K562 (cell line): ENCODE measurements at regions not wholly inside any gene's neighbourhood (a gene's known extent, or its start where the extent isn't known, plus 50 kb on each side); places are given as distances from the start of the nearest gene placed in this dataset.
A peak's percentile ranks its signal among the peaks of the same experiment; 100 is the strongest.

Source experiments
- ATAC-seq: fragments of 200-7000 bp; cut with Tn5 transposase; 3 replicates; pipeline ENCODE4 v1.9.1; 2020; ENCODE audit warnings: moderate library complexity
- BruUV-seq: library from RNA; stranded (reverse); fragments of 400-500 nt; replicated peaks from 2 replicates; lab custom pipeline; 2021; lab: Mats Ljungman, UMichigan
- CTCF ChIA-PET: fragments of 300-600 bp; formaldehyde crosslinking; extraction: SDS; loops from one replicate; lab custom pipeline; 2021; ENCODE audit warnings: low intra/inter-chr PET ratio; lab: Yijun Ruan, JAX
- POLR2A ChIA-PET: fragments of 300-600, 350-650 bp; sonication (Branson Sonifier 250); formaldehyde crosslinking; extraction: SDS; loops from one replicate; lab custom pipeline; 2021; ENCODE audit warnings: antibody characterized with exemption, inconsistent platforms; lab: Yijun Ruan, JAX
- DNase-seq, 4 experiments: peaks; one replicate each; pipeline versions ENCODE4 v3.0.0 to v3.0.0-alpha.2; 2011 to 2018; ENCODE audit warnings: low spot score in 3 of 4, mixed read lengths in 3 of 4; ENCODE audit errors: extremely low read depth in 1 of 4
- FAIRE-seq: peaks from 2 replicates; lab custom pipeline; 2011; peaks lifted over from hg19 to GRCh38; lab: Jason Lieb, UNC
- H2AFZ ChIP-seq: 2 replicates; pipeline ENCODE4 v1.6.0; 2011; ENCODE audit warnings: low read depth, low read length, control low read depth, inconsistent platforms
- H3K27ac ChIP-seq: fragments of 200-600 bp; 3 replicates; pipeline ENCODE4 v1.8.0; 2011; ENCODE audit warnings: low read depth, mild to moderate bottlenecking, control low read depth, inconsistent platforms, low read length, moderate library complexity, mixed read lengths; ENCODE audit errors: extremely low read depth
- H3K27me3 ChIP-seq, 2 experiments: fragments of 300-600 bp in 1 of 2; 2 replicates in 1 of 2; 3 replicates in 1 of 2; pipeline versions ENCODE4 v1.6.0 to v1.8.0; 2011; ENCODE audit warnings: inconsistent platforms in 2 of 2, low read length in 2 of 2, mild to moderate bottlenecking in 1 of 2, mixed read lengths in 1 of 2, moderate library complexity in 1 of 2; ENCODE audit not compliant: control insufficient read depth in 2 of 2, insufficient read depth in 2 of 2
- H3K36me3 ChIP-seq: fragments of 300-600 bp; 3 replicates; pipeline ENCODE4 v1.8.0; 2011; ENCODE audit warnings: mild to moderate bottlenecking, low read length, inconsistent platforms; ENCODE audit not compliant: control insufficient read depth, insufficient read depth
- H3K4me1 ChIP-seq, 2 experiments: fragments of 200-600 bp in 1 of 2; replicated peaks in 1 of 2; 2 replicates in 1 of 2; 3 replicates in 1 of 2; pipeline versions ENCODE4 v1.5.1 to v1.8.0; 2011; ENCODE audit warnings: inconsistent platforms in 2 of 2, low read length in 2 of 2, mild to moderate bottlenecking in 1 of 2, mixed read lengths in 1 of 2, moderate library complexity in 1 of 2; ENCODE audit not compliant: control insufficient read depth in 2 of 2, insufficient read depth in 2 of 2
- H3K4me2 ChIP-seq: 2 replicates; pipeline ENCODE4 v1.6.1; 2011; ENCODE audit warnings: low read length, control low read depth, inconsistent platforms, mixed read lengths; ENCODE audit not compliant: insufficient read depth
- H3K4me3 ChIP-seq: fragments of 200-600 bp; sonication (generic), shearing (Covaris generic); 2 replicates; pipeline ENCODE4 v1.5.1; 2016; ENCODE audit warnings: control low read depth, inconsistent platforms
- H3K79me2 ChIP-seq: fragments of 200-600 bp; 3 replicates; pipeline ENCODE4 v1.8.0; 2011; ENCODE audit warnings: low read length, inconsistent platforms; ENCODE audit not compliant: control insufficient read depth, insufficient read depth
- H3K9ac ChIP-seq, 2 experiments: 2 replicates each; pipeline versions ENCODE4 v1.6.0 to v1.6.1; 2011; ENCODE audit warnings: low read depth in 2 of 2, low read length in 2 of 2, control low read depth in 1 of 2, inconsistent platforms in 1 of 2, mild to moderate bottlenecking in 1 of 2, mixed read lengths in 1 of 2; ENCODE audit not compliant: insufficient read depth in 1 of 2
- H3K9me1 ChIP-seq: one replicate; pipeline ENCODE4 v1.6.0; 2011; ENCODE audit warnings: inconsistent platforms, mild to moderate bottlenecking, low read length, moderate library complexity; ENCODE audit not compliant: control insufficient read depth, insufficient read depth
- H3K9me3 ChIP-seq: replicated peaks from 2 replicates; pipeline ENCODE4 v1.5.1; 2011; ENCODE audit warnings: low read depth, low read length, inconsistent platforms; ENCODE audit not compliant: control insufficient read depth, insufficient read depth
- H4K20me1 ChIP-seq: replicated peaks from 2 replicates; pipeline ENCODE4 v1.6.1; 2011; ENCODE audit warnings: low read length, inconsistent platforms, mixed read lengths; ENCODE audit not compliant: control insufficient read depth, insufficient read depth
- C11orf30 ChIP-seq: fragments of 450-650 bp; IDR thresholded peaks from 2 replicates; pipeline ENCODE4 v1.6.1; 2016; ENCODE audit warnings: low read depth, mild to moderate bottlenecking
- GTF2E2 ChIP-seq: fragments of 200-800 bp; sonication (Bioruptor generic); IDR thresholded peaks from 2 replicates; pipeline ENCODE4 v1.6.1; 2016; ENCODE audit warnings: missing genetic modification characterization, missing compliant biosample characterization
- HDGF ChIP-seq: fragments of 450-650 bp; IDR thresholded peaks from 2 replicates; pipeline ENCODE4 v1.6.1; 2016
- NEUROD1 ChIP-seq: fragments of 150-350 bp; IDR thresholded peaks from 2 replicates; pipeline ENCODE4 v1.6.1; 2014; ENCODE audit warnings: borderline replicate concordance, low read length, low read depth; ENCODE audit not compliant: partially characterized antibody
- RBM34 ChIP-seq: fragments of 200-400 bp; formaldehyde crosslinking; IDR thresholded peaks from 2 replicates; pipeline ENCODE4 v1.6.1; 2018; ENCODE audit warnings: low read length, borderline replicate concordance; ENCODE audit not compliant: insufficient read depth
- SIN3B ChIP-seq: fragments of 450-650 bp; IDR thresholded peaks from 2 replicates; pipeline ENCODE4 v1.6.1; 2017; ENCODE audit warnings: low read depth, mild to moderate bottlenecking, moderate library complexity
- TAF1 ChIP-seq: IDR thresholded peaks from 2 replicates; pipeline ENCODE4 v1.6.1; 2011; ENCODE audit warnings: mild to moderate bottlenecking, low read length, moderate library complexity; ENCODE audit not compliant: insufficient read depth, control insufficient read depth, severe bottlenecking; ENCODE audit errors: extremely low read depth
- ZC3H4 ChIP-seq: sonication (generic); formaldehyde crosslinking; IDR thresholded peaks from 2 replicates; pipeline ENCODE4 v1.9.0; 2021; ENCODE audit warnings: missing genetic modification reagents, borderline replicate concordance
- ZNF146 ChIP-seq: IDR thresholded peaks from one replicate; pipeline ENCODE4 v1.6.1; 2018; ENCODE audit warnings: missing compliant biosample characterization; ENCODE audit not compliant: unreplicated experiment
- ZNF239 ChIP-seq: fragments of 250-450 bp; sonication (Bioruptor Pico); IDR thresholded peaks from 2 replicates; pipeline ENCODE4 v1.4.0; 2020; ENCODE audit warnings: mild to moderate bottlenecking
- ZNF316 ChIP-seq: fragments of 450-650 bp; IDR thresholded peaks from 2 replicates; pipeline ENCODE4 v1.6.1; 2016
- ZNF584 ChIP-seq: fragments of 200-800 bp; sonication (Bioruptor generic); IDR thresholded peaks from 2 replicates; pipeline ENCODE4 v1.6.1; 2016; ENCODE audit warnings: low read depth, mild to moderate bottlenecking, missing genetic modification characterization, missing compliant biosample characterization
- WGBS: fragments of 100-300 bp; shearing (Covaris generic); methylation state at CpG from one replicate; pipeline ENCODE4 v1.1.6; 2016; ENCODE audit warnings: low coverage, mixed read lengths; ENCODE audit not compliant: insufficient coverage; ENCODE audit errors: missing lambda C conversion rate; 5-methylcytosine and 5-hydroxymethylcytosine counted together
- in situ Hi-C: fragments of 300-500 bp; cut with MboI; formaldehyde crosslinking; loops from 4 replicates; pipeline ENCODE4 v1.15.0; 2018; ENCODE audit warnings: inconsistent platforms, mixed read lengths
- intact Hi-C: fragments of 100-400 bp; cut with micrococcal nuclease; formaldehyde crosslinking; loops from 2 replicates; pipeline ENCODE4 v1.14.2; 2022

- H2AFZ ChIP-seq, result no peak overlapping the region
- no peaks in the 10 kb centered on the region for H3K9me3 ChIP-seq
- no peaks in the 10 kb centered on the region for H3K9me1 ChIP-seq
- in situ Hi-C loops (no loop called here), intact Hi-C loops (no loop called here)
- no peaks in the 10 kb centered on the region for H4K20me1 ChIP-seq
- H3K36me3 ChIP-seq, result no peaks in the 10 kb centered on the region
- TF ChIP-seq C11orf30 (peak; percentile 46), RBM34 (no peak), ZNF146 (CRISPR knock-in tag) (peak; percentile 37), ZNF239 (CRISPR knock-in tag) (no peak), ZNF316 (peak; percentile 73)
- no peaks in the 10 kb centered on the region for H3K79me2 ChIP-seq
- H3K4me1 ChIP-seq, result peaks cover 0 to 19% of the 10 kb centered on the region in 2 experiments; a peak in 3 of 5 replicates
- no peak overlapping the region for H3K9ac ChIP-seq
- DNase-seq (no peak), FAIRE-seq (no peak), ATAC-seq (no peak)
- H3K27ac ChIP-seq, result no peak overlapping the region
- H3K4me3 ChIP-seq, result no peak overlapping the region
- ChIA-PET POLR2A (no interaction called here), CTCF (no interaction called here)
- H3K4me2 ChIP-seq, result no peak overlapping the region
- H3K27me3 ChIP-seq, result no peaks in the 10 kb centered on the region
- BruUV-seq, result no TSS peak
Measured at GRCh38 chr1:207224666-207225065, 96.8 kb upstream of the CD55 start.

GRCh38 chr1:207227131-207227630 lies 94.3 kb upstream of the CD55 start:
- Histone ChIP-seq H3K9ac (no peak overlapping the region), H3K4me2 (no peak overlapping the region), H4K20me1 (no peaks in the 10 kb centered on the region), H3K4me3 (no peak overlapping the region), H3K36me3 (no peaks in the 10 kb centered on the region), H3K27ac (no peak overlapping the region), H2AFZ (no peak overlapping the region), H3K4me1 (peaks cover 0 to 9% of the 10 kb centered on the region in 2 experiments; a peak in 3 of 5 replicates), H3K9me1 (no peaks in the 10 kb centered on the region), H3K27me3 (no peaks in the 10 kb centered on the region), H3K79me2 (no peaks in the 10 kb centered on the region), H3K9me3 (no peaks in the 10 kb centered on the region)
- no peak for TF ChIP-seq HDGF
- TF ChIP-seq ZC3H4 (CRISPR knock-in tag), result no peak
- no peak for TF ChIP-seq GTF2E2 (tag)
- no peak for TF ChIP-seq TAF1
- no peak for TF ChIP-seq ZNF584
- no peak for TF ChIP-seq SIN3B
- no peak for TF ChIP-seq NEUROD1
- no peak for DNase-seq
- in situ Hi-C loops (no loop called here), intact Hi-C loops (no loop called here)
- ATAC-seq, result no peak
- WGBS, result 16% methylated on average over 2 of the region's 2 CpGs
- no TSS peak for BruUV-seq
- no peak for FAIRE-seq
- ChIA-PET CTCF (no interaction called here), POLR2A (no interaction called here)
